GM21786 (cell line): ENCODE measurements at regions not wholly inside any gene's neighbourhood (a gene's known extent, or its start where the extent isn't known, plus 50 kb on each side); places are given as distances from the start of the nearest gene placed in this dataset.
"Not testable (repeated sequence)": the region's sequence is repeated elsewhere in the genome, so short reads cannot be mapped to it uniquely, and the experiment has no call there.

Experiments
- ATAC-seq: cut with Tn5 transposase; IDR thresholded peaks from one replicate; pipeline ENCODE4 v1.9.1; 2021; ENCODE audit not compliant: unreplicated experiment

GRCh38 chr11:109965445-109965844, 127.7 kb upstream of the ZC3H12C start:
- not testable (repeated sequence) for ATAC-seq

GRCh38 chr11:109965926-109966325, 127.3 kb upstream of the ZC3H12C start:
- not testable (repeated sequence) for ATAC-seq

DNA sequence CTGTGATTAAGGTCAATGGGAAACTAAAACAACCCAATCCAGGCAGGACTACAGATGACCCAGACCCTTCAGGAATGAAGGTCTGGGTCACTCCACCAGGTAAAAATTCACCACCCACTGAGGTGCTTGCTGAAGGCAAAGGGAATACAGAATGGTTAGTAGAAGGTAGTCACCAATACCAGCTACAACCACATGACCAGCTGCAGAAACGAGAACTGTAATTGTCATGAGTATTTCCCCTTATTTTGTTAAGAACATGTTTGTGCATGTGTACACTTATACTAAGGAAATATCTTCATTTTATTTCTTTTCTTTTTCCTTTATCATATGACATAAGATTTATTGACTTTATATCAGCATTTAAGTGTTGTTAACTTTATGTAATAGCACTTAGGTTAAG, 126.1 kb upstream of the ZC3H12C start:
- ATAC-seq = not testable (repeated sequence)

DNA sequence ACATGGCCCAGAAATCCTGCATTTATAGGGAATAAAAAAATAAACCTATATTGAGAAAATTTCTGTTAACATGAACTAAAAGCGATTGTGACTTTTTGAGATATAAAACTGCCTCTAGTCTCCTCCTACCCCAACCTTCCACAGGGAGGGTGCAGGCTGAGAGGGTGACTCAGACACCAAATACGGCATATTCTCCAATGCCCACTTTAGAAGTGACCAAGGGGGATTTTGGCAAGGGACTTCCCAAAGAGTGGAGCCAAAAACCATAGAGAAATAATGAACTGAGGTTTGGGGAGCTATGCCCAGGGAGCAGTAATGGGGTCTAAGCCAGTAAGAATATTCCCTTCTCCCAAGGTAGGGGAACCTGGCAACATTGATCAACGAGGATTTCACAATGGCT, 124.9 kb upstream of the ZC3H12C start:
- no peak for ATAC-seq

DNA sequence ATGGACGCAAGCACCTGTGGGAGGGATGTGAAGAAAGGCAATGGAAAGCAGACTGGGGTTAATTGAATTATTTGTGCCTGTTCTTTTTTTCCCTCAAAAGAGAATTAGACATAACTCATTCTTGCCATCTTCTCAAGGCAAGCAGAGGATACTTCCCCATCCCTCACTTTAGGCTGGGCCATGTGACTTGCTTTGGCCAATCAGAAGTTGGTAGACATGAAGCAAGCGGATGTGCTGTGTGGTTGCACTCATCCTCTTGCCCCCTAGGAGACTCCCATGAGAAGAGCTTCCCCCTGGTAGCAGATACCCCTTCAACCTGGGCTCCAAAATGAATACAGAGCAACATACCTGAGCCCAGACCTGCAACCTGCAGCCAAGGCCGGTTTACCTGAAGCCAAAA, 124.4 kb upstream of the ZC3H12C start:
- ATAC-seq = no peak

GRCh38 chr11:109970516-109971183, 122.5 kb upstream of the ZC3H12C start:
- peak; percentile 53 for ATAC-seq

GRCh38 chr11:109971184-109971523, 122.0 kb upstream of the ZC3H12C start:
- no peak for ATAC-seq

GRCh38 chr11:109972181-109972715, 120.9 kb upstream of the ZC3H12C start:
- peak; percentile 61 for ATAC-seq

DNA sequence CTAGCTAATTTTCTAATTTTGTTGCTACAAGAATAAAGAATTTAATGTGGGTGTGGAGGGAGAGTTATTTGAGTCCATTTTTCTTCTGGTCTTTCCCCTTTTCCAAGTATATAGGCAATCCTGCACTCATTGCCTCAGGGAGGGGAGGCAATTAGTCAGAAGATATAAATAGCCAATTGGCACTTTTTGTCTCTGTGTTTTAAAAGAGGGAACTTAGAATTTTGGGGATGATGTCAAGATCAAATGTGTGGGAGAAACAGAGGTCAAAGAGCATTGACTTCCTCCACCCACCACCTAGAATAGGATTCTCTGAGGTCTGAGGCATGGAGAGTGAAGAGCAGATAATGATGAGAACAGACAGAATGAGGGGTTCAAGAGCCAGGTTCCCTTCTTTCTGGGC, 120.3 kb upstream of the ZC3H12C start:
- no peak for ATAC-seq

- ATAC-seq = no peak
Observed at GRCh38 chr11:109973486-109973885, 119.7 kb upstream of the ZC3H12C start.

DNA sequence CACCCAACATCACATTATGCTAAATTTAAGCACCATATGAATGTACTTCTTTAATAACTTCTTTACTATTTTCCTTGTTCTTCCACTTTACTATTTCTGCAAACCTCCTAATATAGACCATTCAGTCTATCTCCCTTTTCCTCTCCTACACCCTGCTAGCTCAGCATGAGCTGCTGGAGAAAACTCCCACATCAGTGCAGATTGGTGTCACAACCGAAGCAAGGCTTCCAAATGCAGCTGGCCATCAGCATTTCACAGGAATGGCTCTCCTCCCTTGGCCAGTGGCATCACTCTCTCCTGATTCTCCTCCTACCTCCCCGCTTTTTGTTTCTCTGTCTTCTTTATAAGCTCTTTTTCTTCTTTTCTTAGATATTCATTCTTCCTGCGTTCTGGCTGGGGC, 118.7 kb upstream of the ZC3H12C start:
- ATAC-seq = no peak

GRCh38 chr11:109978895-109979294, 114.3 kb upstream of the ZC3H12C start:
- no peak for ATAC-seq

- no peak for ATAC-seq
Observed at GRCh38 chr11:109981031-109981636, 112.1 kb upstream of the ZC3H12C start.

GRCh38 chr11:109983358-109983757, 109.8 kb upstream of the ZC3H12C start:
- no peak for ATAC-seq

- ATAC-seq = peak; percentile 97
Observed at GRCh38 chr11:109984634-109985289, 108.4 kb upstream of the ZC3H12C start.

GRCh38 chr11:109986488-109986887, 106.7 kb upstream of the ZC3H12C start:
- ATAC-seq = no peak

GRCh38 chr11:109991835-109992234, 101.4 kb upstream of the ZC3H12C start:
- ATAC-seq = no peak

DNA sequence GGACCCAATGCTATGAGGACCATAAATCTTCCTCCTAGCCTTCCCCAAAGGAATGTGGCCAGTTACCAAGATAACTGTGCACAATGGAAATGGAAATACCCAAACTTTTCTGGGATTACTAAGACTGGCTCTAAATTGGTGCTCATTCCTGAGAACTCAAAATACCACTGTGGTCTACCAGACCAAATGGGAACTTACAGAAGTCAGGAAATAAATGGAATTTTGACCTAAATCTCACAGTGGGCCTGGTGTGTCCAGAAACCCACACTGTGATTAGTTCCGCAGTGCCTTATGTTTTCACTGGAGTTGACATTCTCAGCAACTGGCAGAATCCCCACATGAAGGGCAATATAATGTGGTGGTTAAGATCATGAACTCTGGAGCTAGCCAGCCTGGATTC, 99.4 kb upstream of the ZC3H12C start:
- ATAC-seq = no peak

DNA sequence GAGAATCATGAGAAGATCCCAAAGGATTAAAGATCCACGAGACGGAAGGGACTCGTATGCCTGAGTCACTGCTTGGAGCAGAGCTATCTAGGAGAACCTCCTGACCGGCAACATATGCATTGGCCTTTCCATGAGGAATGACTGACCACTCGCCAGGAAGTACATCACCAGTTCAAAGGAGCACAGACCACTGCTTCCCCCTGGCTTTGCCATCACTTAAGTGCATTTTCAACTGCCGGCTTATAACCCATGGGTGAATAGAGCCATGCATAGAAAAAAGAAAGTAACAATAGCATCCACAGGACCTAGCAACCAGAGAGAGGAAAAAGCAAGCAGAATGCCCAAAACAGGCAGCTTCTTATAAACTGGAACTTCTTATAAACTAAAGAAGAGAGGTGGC, 98.3 kb upstream of the ZC3H12C start:
- no peak for ATAC-seq

DNA sequence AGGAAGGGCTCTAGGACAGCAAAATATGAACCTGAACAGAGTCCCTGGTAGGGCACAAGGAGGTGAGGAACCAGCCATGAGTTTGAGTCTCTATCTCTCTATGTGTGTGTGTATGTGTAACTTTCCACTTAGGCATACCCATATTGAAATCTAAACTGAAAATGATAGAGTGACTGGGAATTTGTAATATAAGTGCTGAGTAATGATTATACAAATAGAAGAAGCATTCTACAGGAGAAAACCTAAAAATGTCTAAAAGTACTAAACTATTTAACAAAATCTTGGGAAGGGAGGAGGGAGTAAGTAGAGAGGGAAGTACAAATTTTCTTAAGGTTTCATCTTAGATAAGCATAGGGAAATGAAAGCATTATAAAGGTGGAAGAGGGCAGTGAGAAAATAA, 97.1 kb upstream of the ZC3H12C start:
- ATAC-seq = no peak

DNA sequence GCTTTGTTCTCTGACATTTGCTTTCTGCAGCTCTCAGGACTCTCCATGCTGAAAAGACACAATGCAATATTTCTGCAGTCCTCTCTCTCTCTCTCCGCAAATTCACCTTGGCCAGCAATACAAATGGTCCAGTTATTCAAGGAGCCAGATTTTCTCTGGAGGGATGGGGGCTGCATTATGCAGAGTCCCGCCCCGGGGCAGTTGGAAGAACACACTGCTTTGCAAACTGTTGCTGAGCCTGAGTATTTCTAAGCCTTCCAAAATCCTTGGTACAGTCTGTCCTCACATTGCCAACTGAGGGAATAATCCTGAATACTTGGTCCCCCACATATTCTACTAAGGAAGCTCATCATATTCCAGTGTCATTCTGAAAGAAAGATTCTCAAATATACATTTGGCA, 94.3 kb upstream of the ZC3H12C start:
- no peak for ATAC-seq

DNA sequence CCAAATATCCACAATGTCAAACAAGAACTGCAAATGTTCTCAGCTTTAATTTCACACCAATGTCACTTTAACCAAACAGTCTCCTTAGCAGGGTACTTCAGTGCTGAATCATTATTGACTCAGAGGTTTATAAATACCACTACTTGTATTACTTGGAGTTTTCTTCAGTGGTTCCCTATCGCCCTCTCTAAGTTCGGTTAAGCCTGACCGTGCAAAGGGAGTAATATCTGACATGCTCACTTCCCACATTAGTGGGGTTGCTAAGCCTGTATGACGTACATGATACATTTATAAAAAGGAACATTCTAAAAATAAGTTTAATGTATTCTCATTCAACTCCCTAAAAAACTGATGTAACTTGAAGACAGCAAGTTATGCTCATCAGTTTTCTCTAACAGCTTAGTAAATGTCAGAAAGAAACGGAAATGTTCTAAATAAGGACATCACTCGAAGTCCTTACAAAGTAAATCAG, 93.1 kb upstream of the ZC3H12C start:
- peak; percentile 98 for ATAC-seq
